HepG2 (cell line): ENCODE measurements at regions not wholly inside any gene's neighbourhood (a gene's known extent, or its start where the extent isn't known, plus 50 kb on each side); places are given as distances from the start of the nearest gene placed in this dataset.

Experiments used
- ATAC-seq: fragments of 200-7000 bp; cut with Tn5 transposase; 3 replicates; pipeline ENCODE4 v1.9.1; 2020; ENCODE audit warnings: mild to moderate bottlenecking, moderate library complexity
- BruUV-seq: library from RNA; stranded (reverse); fragments of 400-500 nt; replicated peaks from 2 replicates; lab custom pipeline; 2021; lab: Mats Ljungman, UMichigan
- CTCF ChIA-PET: fragments of 300-600 bp; formaldehyde crosslinking; extraction: SDS; loops from one replicate; lab custom pipeline; 2021; ENCODE audit warnings: low total read pairs, inconsistent platforms, low intra/inter-chr PET ratio; lab: Yijun Ruan, JAX
- POLR2A ChIA-PET: fragments of 350-600 bp; sonication (Branson Sonifier 250); formaldehyde crosslinking; loops from one replicate; lab custom pipeline; 2020; ENCODE audit warnings: antibody characterized with exemption, inconsistent platforms; lab: Yijun Ruan, JAX
- DNase-seq: peaks from one replicate; pipeline ENCODE4 v3.0.0-alpha.2; 2015; ENCODE audit warnings: low spot score
- FAIRE-seq: peaks from 3 replicates; lab custom pipeline; 2011; peaks lifted over from hg19 to GRCh38; lab: Jason Lieb, UNC
- H2AFZ ChIP-seq: one replicate; pipeline ENCODE4 v1.6.1; 2011; ENCODE audit warnings: low read length, inconsistent platforms
- H3K27ac ChIP-seq: fragments of 300-600 bp; 3 replicates; pipeline ENCODE4 v1.8.0; 2011; ENCODE audit warnings: mixed run types, mild to moderate bottlenecking, mixed read lengths, low read length, inconsistent platforms; ENCODE audit not compliant: insufficient read depth; ENCODE audit errors: extremely low read length
- H3K27me3 ChIP-seq, 2 experiments: fragments of 200-600 bp in 1 of 2; 2 replicates in 1 of 2; 3 replicates in 1 of 2; pipeline versions ENCODE4 v1.6.0 to v1.8.0; 2011; ENCODE audit warnings: low read length in 2 of 2, mild to moderate bottlenecking in 2 of 2, moderate library complexity in 2 of 2, inconsistent platforms in 1 of 2; ENCODE audit not compliant: insufficient read depth in 2 of 2, control insufficient read depth in 1 of 2
- H3K36me3 ChIP-seq, 2 experiments: fragments of 200-600 bp in 1 of 2; replicated peaks in 1 of 2; 2 replicates in 1 of 2; 3 replicates in 1 of 2; pipeline versions ENCODE4 v1.5.1 to v1.8.0; 2011; ENCODE audit warnings: low read length in 2 of 2, inconsistent platforms in 1 of 2; ENCODE audit not compliant: insufficient read depth in 2 of 2, control insufficient read depth in 1 of 2
- H3K4me1 ChIP-seq: 2 replicates; pipeline ENCODE4 v1.5.1; 2012; ENCODE audit warnings: low read length, inconsistent platforms; ENCODE audit not compliant: insufficient read depth
- H3K4me2 ChIP-seq: 2 replicates; pipeline ENCODE4 v1.6.0; 2011; ENCODE audit warnings: low read depth, low read length, inconsistent platforms
- H3K4me3 ChIP-seq, 3 experiments: fragments of 200-600 bp in 1 of 3; sonication (generic), shearing (Covaris generic) in 1 of 3; replicated peaks in 1 of 3; 2 replicates each; pipeline ENCODE4 v1.5.1; 2011 to 2016; ENCODE audit warnings: low read length in 3 of 3, inconsistent platforms in 2 of 3, low read depth in 2 of 3, mild to moderate bottlenecking in 2 of 3, control low read depth in 1 of 3, mixed read lengths in 1 of 3; ENCODE audit not compliant: insufficient read depth in 1 of 3
- H3K79me2 ChIP-seq: one replicate; pipeline ENCODE4 v1.6.1; 2011; ENCODE audit warnings: low read length, inconsistent platforms; ENCODE audit not compliant: insufficient read depth
- H3K9ac ChIP-seq: 2 replicates; pipeline ENCODE4 v1.6.0; 2011; ENCODE audit warnings: mild to moderate bottlenecking, low read depth, low read length, inconsistent platforms; ENCODE audit not compliant: insufficient read depth
- H3K9me3 ChIP-seq: 2 replicates; pipeline ENCODE4 v1.5.1; 2012; ENCODE audit warnings: mild to moderate bottlenecking, low read length
- H4K20me1 ChIP-seq: 2 replicates; pipeline ENCODE4 v1.6.0; 2011; ENCODE audit warnings: inconsistent platforms, mild to moderate bottlenecking, low read length, moderate library complexity; ENCODE audit not compliant: insufficient read depth
- CEBPB ChIP-seq: IDR thresholded peaks from 2 replicates; pipeline ENCODE4 v1.6.1; 2011; ENCODE audit warnings: low read depth, low read length, improper control_type of control experiment, borderline replicate concordance
- DNMT1 ChIP-seq: sonication (generic); formaldehyde crosslinking; IDR thresholded peaks from 2 replicates; pipeline ENCODE4 v1.5.1; 2020; ENCODE audit warnings: mild to moderate bottlenecking, missing genetic modification reagents
- ISL2 ChIP-seq: sonication (generic); formaldehyde crosslinking; IDR thresholded peaks from 2 replicates; pipeline ENCODE4 v1.5.0; 2020; ENCODE audit warnings: missing genetic modification reagents
- ZNF883 ChIP-seq: sonication (generic); formaldehyde crosslinking; IDR thresholded peaks from 2 replicates; pipeline ENCODE4 v1.5.1; 2020; ENCODE audit warnings: mild to moderate bottlenecking, missing genetic modification reagents; ENCODE audit errors: not compliant biosample characterization
- WGBS: methylation state at CpG from one replicate; pipeline ENCODE4 v1.1.6; 2017; ENCODE audit warnings: low lambda C conversion rate; 5-methylcytosine and 5-hydroxymethylcytosine counted together
- in situ Hi-C: cut with HindIII; loops from 2 replicates; pipeline ENCODE4 v1.10.0; 2017; ENCODE audit warnings: low pct_unique_long_range_greater_than_20kb; ENCODE audit not compliant: extremely low pct_ligation_motif_present
- intact Hi-C: fragments of 100-400 bp; cut with micrococcal nuclease; formaldehyde crosslinking; loops from one replicate; pipeline ENCODE4 v1.10.0; 2022; ENCODE audit not compliant: unreplicated experiment
- TF ChIP-seq, protein P1 (sequence below): sonication (generic); formaldehyde crosslinking; IDR thresholded peaks from 2 replicates; pipeline ENCODE4 v1.5.0; 2020; ENCODE audit warnings: mild to moderate bottlenecking, missing genetic modification reagents

DNA sequence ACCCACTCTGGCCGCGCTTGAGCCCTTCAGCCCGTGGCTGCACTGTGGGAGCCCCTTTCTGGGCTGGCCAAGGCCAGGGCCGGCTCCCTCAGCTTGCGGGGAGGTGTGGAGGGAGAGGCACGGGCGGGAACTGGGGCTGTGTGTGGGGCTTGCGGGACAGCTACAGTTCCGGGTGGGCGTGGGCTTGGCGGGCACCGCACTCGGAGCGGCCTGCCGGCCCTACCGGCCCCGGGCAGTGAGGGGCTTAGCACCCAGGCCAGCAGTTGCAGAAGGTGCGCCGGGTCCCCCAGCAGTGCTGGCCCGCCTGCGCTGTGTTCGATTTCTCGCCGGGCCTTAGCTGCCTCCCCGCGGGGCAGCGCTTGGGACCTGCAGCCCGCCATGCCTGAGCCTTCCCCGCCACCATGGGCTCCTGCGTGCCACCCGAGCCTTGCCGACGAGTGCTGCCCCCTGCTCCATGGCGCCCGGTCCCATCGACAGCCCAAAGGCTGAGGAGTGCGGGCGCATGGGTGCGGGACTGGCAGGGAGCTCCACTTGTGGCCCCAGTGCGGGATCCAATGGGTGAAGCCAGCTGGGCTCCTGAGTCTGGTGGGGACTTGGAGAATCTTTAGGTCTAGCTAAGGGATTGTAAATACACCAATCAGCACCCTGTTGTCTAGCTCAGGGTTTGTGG, 173.7 kb upstream of the FIGN start:
- in situ Hi-C loops = no loop called here
- Histone ChIP-seq H3K9me3 (no peaks in the 10 kb centered on the region), H4K20me1 (no peaks in the 10 kb centered on the region), H3K9ac (no peak overlapping the region), H3K27ac (no peak overlapping the region), H3K4me1 (no peaks in the 10 kb centered on the region), H2AFZ (no peak overlapping the region), H3K36me3 (no peaks in the 10 kb centered on the region), H3K79me2 (no peaks in the 10 kb centered on the region), H3K27me3 (no peaks in the 10 kb centered on the region), H3K4me2 (no peak overlapping the region), H3K4me3 (no peak overlapping the region)
- no peak for ATAC-seq
- ChIA-PET POLR2A (no interaction called here), CTCF (no interaction called here)
- TF ChIP-seq DNMT1 (CRISPR knock-in tag) (0 out of 2 replicates have a peak, but pooled peaks have one; percentile 59), ZNF883 (CRISPR knock-in tag) (no peak)
- TF ChIP-seq, protein P1, sequence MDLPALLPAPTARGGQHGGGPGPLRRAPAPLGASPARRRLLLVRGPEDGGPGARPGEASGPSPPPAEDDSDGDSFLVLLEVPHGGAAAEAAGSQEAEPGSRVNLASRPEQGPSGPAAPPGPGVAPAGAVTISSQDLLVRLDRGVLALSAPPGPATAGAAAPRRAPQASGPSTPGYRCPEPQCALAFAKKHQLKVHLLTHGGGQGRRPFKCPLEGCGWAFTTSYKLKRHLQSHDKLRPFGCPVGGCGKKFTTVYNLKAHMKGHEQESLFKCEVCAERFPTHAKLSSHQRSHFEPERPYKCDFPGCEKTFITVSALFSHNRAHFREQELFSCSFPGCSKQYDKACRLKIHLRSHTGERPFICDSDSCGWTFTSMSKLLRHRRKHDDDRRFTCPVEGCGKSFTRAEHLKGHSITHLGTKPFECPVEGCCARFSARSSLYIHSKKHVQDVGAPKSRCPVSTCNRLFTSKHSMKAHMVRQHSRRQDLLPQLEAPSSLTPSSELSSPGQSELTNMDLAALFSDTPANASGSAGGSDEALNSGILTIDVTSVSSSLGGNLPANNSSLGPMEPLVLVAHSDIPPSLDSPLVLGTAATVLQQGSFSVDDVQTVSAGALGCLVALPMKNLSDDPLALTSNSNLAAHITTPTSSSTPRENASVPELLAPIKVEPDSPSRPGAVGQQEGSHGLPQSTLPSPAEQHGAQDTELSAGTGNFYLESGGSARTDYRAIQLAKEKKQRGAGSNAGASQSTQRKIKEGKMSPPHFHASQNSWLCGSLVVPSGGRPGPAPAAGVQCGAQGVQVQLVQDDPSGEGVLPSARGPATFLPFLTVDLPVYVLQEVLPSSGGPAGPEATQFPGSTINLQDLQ (CRISPR knock-in tag) = no peak
- BruUV-seq = no TSS peak
- no peak for FAIRE-seq
- 70% methylated on average over 14 of the region's 40 CpGs for WGBS
- intact Hi-C loops = no loop called here
- no peak for DNase-seq

DNA sequence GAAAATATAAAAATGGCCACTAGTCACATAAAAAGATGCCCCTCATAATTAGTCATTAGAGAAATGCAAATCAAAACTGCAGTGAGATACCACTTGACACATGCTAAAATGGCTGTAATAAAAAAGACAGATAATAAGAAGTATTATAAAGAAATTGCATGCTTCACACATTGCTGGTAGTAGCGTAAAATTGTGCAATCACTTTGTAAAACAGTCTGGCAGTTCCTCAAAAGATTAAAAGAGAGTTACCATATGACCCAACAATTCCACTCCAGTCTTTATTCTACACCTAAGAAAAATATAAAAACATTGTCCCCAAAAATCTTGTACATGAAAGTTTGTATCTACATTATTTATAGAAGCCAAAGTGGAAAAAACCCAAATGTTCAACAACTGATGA, 170.6 kb upstream of the FIGN start:
- no peaks in the 10 kb centered on the region for H3K36me3 ChIP-seq
- H3K4me1 ChIP-seq = no peaks in the 10 kb centered on the region
- no peak overlapping the region for H3K4me2 ChIP-seq
- ChIA-PET CTCF (no interaction called here), POLR2A (no interaction called here)
- in situ Hi-C loops (no loop called here), intact Hi-C loops (no loop called here)
- H2AFZ ChIP-seq = no peak overlapping the region
- H3K9ac ChIP-seq = no peak overlapping the region
- DNase-seq = no peak
- H3K9me3 ChIP-seq = no peaks in the 10 kb centered on the region
- H3K79me2 ChIP-seq = no peaks in the 10 kb centered on the region
- TF ChIP-seq ISL2 = no peak
- TF ChIP-seq CEBPB = peak; percentile 71
- H3K27ac ChIP-seq = no peak overlapping the region
- WGBS = 11% methylated on average over 1 of the region's 1 CpG
- no TSS peak for BruUV-seq
- no peak for ATAC-seq
- FAIRE-seq = no peak
- no peak overlapping the region for H3K4me3 ChIP-seq
- no peaks in the 10 kb centered on the region for H3K27me3 ChIP-seq
- H4K20me1 ChIP-seq = no peaks in the 10 kb centered on the region
